Activated CD4-positive, alpha-beta T cell treated with anti-CD3 and anti-CD28 coated beads, Interleukin-2, amount 50 U/mL, for 48 hours (primary cell): ENCODE measurements at regions not wholly inside any gene's neighbourhood (a gene's known extent, or its start where the extent isn't known, plus 50 kb on each side); places are given as distances from the start of the nearest gene placed in this dataset.

Experiments
- DNase-seq, 2 experiments: peaks; one replicate each; pipeline ENCODE4 v3.0.0-alpha.2; 2020

- DNase-seq, result no peak
Measured at GRCh38 chr11:91854780-91855179, 369.8 kb upstream of the FAT3 start.

DNA sequence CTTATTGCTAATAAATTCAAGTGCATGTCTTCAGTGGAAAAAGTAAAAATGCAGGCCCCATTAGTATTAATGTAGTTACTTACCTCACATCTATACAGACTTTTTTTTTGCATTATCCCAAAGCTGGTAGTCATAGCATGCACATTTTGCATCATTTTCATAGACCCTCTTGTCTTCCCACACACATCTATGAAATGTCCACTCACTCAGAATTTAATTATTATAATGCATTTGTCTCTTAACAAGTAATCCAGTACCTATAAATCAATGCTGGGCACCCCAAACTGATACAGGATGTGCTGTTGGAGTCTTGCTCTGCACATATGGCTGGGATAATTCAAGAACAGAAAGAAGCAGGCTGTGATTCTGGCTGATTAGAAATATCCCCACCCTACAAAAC is 370.4 kb upstream of the FAT3 start:
- no peak for DNase-seq

- no peak for DNase-seq
Measured at GRCh38 chr11:91851908-91852307, 372.7 kb upstream of the FAT3 start.

- no peak for DNase-seq
Measured at GRCh38 chr11:91850533-91851275, 373.9 kb upstream of the FAT3 start.

GRCh38 chr11:91850021-91850420 is 374.6 kb upstream of the FAT3 start:
- no peak for DNase-seq

DNA sequence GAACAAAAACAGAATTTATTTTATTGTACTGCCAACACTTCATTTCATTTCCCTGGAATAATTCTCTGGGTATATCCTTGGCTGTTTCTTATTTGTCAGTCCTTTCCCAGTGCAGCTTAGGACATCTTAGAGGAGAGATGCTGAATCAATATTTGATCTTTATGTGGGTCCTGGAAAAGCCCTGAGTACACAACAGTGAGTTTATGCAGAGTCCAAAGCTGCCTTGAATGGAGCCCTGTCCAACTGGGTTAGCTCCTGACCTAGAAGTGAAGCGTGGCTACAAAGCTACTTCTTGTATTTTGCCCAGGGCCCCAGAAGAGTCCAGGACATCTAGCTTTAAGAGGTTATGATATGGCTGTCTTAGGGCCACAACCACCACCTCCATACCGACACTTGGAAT is 378.0 kb upstream of the FAT3 start:
- no peak for DNase-seq

- no peak for DNase-seq
Measured at GRCh38 chr11:91846002-91846401, 378.6 kb upstream of the FAT3 start.

DNA sequence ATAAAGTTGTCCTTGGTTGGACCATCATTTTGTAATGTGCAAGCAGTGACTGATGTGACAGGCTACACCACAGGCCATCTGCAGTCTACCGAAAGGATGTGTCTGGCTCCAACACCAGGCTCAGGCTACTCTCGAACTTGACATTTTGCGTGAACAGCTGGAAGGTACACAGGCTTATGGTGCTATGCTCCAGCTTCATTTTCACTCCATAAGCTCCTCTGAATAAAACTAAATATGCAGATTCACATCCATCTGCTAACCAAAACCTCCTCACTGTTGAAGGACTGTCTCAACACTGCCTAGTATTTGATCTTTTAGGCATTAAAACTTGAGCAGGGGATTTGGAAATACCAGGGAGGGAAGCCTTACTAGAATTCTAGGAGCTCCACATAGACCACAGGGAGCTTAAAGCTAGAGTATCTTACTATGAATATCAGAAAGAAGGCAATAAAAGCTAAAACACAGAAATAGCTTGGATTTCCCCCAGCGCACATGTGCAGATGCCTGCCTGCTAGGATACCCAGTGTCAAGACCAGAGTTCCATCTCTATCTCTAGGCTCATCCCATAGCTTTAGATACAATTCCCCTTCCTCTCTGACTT is 383.9 kb upstream of the FAT3 start:
- no peak for DNase-seq

DNA sequence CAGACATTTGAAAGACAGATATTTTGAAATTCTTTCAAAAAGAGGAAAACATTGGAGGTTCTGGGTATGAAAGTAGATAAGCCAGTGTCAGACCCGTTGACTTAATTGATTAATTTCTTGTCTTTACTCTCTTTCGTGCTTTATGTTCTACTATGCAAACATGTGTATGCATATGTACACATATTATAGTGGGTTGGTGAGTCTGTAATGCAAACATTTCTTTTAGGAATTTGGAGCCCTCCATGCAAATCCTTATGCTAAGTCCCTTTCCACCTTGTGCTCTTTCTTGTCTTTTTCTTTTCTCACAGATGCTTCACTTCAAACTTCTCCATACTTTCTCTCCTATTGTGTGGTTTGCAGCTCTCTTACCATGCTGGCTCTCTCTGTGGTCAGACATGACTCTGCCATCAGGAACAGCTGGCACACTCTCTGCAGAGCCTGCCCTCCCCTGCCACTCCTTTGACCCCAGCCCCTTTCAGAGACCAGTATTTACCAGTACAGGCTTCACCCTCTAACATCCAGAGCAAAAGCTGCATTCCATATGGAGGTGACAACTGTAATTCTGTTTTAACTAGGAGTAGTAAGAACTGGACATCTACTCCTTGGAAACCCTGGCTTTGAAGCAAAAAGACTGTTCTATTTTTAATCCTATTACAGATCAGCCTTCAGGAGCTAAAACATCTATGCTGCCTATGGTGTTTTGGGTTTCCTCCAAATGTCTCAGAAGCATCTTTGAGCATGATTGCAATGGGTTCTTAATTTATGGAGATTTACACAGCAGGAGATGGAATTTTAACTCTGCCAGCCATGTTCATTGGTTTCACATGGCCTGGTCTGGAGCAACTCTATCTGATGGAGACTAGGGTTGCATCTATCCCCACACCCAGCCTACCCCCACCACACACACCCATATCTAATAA is 386.9 kb upstream of the FAT3 start:
- DNase-seq, result no peak

- no peak for DNase-seq
Measured at GRCh38 chr11:91835051-91835560, 389.5 kb upstream of the FAT3 start.

- DNase-seq, result no peak
Measured at GRCh38 chr11:91828901-91829300, 395.7 kb upstream of the FAT3 start.

- DNase-seq, result no peak
Measured at GRCh38 chr11:91825777-91826176, 398.8 kb upstream of the FAT3 start.

- DNase-seq, result no peak
Measured at GRCh38 chr11:91823252-91823830, 401.3 kb upstream of the FAT3 start.

- no peak for DNase-seq
Measured at GRCh38 chr11:91822805-91823204, 401.8 kb upstream of the FAT3 start.

DNA sequence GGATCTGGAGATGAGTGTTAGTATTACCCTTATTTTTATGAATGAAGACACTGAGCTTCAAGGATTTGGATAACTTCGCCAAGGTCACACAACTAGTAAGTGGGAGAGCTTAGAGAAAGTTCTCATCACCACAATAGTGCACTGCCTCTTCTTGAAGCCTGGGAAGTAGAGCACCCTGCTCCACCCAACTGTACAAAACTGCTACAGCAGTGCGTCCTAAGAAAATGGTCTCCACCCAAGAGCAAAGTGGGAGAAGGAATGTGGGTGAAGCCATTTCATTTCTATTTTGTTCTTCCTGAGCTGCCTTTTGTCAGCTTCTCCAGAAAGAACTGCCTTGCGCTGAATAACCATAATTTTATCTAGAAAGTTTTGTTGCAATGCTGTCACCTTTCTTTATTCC is 403.9 kb upstream of the FAT3 start:
- DNase-seq, result no peak

GRCh38 chr11:91819777-91820176 is 404.8 kb upstream of the FAT3 start:
- no peak for DNase-seq

DNA sequence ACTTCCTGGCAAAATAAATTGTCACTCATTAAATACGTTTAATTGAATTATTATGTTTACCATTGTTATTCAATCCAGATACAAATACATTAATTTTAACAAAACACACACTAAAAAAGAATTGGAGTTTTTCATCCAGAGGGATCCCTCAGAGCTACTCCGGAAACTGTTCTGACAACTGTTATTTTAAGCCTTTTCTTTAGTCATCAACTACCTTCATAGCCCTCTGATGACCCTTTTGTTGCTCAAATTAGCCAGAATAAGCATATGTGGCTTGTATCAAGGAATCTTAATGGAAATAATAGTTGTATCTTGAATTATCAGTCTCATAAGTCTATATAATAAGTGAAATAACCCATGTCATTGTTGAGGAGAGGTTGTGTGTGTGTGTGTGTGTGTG is 405.4 kb upstream of the FAT3 start:
- DNase-seq, result no peak

- DNase-seq, result no peak
Measured at GRCh38 chr11:91817996-91818395, 406.6 kb upstream of the FAT3 start.

GRCh38 chr11:91813263-91813662 is 411.4 kb upstream of the FAT3 start:
- no peak for DNase-seq

- no peak for DNase-seq
Measured at GRCh38 chr11:91810871-91811270, 413.7 kb upstream of the FAT3 start.

DNA sequence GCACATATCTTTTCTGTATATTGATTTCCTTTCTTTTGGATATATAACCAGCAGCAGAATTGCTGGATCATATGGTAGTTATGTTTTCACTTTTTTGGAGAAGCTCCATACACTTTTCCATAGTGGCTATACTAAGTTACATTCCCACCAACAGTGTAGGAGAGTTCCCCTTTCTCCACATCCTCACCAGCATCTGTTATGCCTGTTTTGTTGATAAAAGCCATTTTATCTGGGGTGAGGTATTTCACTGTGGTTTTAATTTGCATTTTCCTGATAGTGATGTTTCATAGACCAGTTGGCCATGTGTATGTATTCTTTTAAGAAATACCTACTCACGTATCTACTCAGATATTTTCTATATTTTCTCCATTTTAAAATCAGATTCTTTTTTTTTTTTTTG is 419.3 kb upstream of the FAT3 start:
- DNase-seq, result no peak

- DNase-seq, result no peak
Measured at GRCh38 chr11:91804042-91804441, 420.6 kb upstream of the FAT3 start.

DNA sequence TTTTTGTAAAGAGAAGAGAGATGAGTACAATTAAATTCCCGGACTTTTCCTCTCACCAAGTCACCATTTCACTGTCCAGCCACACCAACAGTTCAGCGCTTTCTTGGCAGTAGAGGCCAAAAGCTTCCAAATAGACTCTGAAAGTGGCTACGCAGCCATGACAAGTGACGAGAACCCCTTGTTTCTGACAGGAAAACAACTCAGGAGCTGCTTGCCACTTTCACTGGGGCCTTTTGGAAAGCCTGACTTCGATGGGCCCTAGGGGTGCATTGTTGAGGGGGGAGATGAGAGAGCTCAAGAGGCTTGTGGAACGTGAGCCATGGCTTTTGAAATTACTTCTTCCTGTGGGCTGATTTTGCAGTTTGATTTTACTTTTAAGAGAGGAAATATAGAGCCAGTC is 422.1 kb upstream of the FAT3 start:
- DNase-seq, result no peak
